GM12891 (cell line): ENCODE measurements at regions not wholly inside any gene's neighbourhood (a gene's known extent, or its start where the extent isn't known, plus 50 kb on each side); places are given as distances from the start of the nearest gene placed in this dataset.

Experiments used
- POLR2A ChIP-seq: IDR thresholded peaks from 2 replicates; pipeline ENCODE4 v1.6.1; 2011; ENCODE audit warnings: low read depth, low read length, control low read depth
- POLR2AphosphoS5 ChIP-seq: IDR thresholded peaks from 2 replicates; pipeline ENCODE4 v1.6.1; 2011; ENCODE audit warnings: low read depth, low read length, control low read depth
- SPI1 ChIP-seq: IDR thresholded peaks from 2 replicates; pipeline ENCODE4 v1.6.1; 2011; ENCODE audit warnings: low read depth, low read length, control low read depth
- TAF1 ChIP-seq: IDR thresholded peaks from 2 replicates; pipeline ENCODE4 v1.6.1; 2011; ENCODE audit warnings: low read depth, low read length, control low read depth

DNA sequence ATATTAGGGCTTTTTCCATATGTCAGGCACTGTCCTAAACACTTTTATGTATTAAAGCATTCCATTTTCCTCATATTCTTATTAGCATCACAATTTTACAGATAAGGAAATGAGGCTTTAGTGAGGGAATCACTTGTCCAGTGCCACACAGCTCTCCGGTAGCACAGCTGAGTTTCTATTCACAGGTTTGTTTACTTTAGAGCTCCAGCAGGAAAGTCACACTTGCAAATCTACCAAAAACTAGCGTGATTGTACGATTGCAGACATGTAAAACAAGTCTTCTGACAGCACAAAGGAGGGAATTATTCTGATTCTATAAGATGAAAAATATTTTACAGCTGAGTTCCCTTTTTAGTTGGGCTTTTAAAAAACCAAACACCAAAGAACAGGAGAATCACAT lies 472.1 kb downstream of the TMA16 start:
- TF ChIP-seq POLR2A (no peak), TAF1 (no peak), POLR2AphosphoS5 (no peak), SPI1 (no peak)
